OCI-LY7 (cell line): ENCODE measurements at regions not wholly inside any gene's neighbourhood (a gene's known extent, or its start where the extent isn't known, plus 50 kb on each side); places are given as distances from the start of the nearest gene placed in this dataset.

ENCODE experiments used
- BruUV-seq: library from RNA; stranded (reverse); fragments of 400-500 nt; replicated peaks from 2 replicates; lab custom pipeline; 2021; lab: Mats Ljungman, UMichigan
- CTCF ChIA-PET: fragments of 300-600 bp; sonication (Branson Sonifier 250); formaldehyde crosslinking; loops from one replicate; lab custom pipeline; 2022; ENCODE audit warnings: antibody characterized with exemption; ENCODE audit not compliant: unreplicated experiment; lab: Charles Lee
- POLR2A ChIA-PET: fragments of 300-600 bp; sonication (Branson Sonifier 250); formaldehyde crosslinking; loops from one replicate; lab custom pipeline; 2022; ENCODE audit warnings: antibody characterized with exemption; lab: Charles Lee
- DNase-seq: peaks from one replicate; pipeline ENCODE4 v3.0.0-alpha.2; 2015; ENCODE audit warnings: low spot score
- H2AFZ ChIP-seq: fragments of 200-600 bp; sonication (generic), shearing (Covaris generic); 2 replicates; pipeline ENCODE4 v1.6.1; 2014; ENCODE audit warnings: mild to moderate bottlenecking, antibody characterized with exemption, low read length, moderate library complexity
- H3K27ac ChIP-seq: fragments of 200-600 bp; sonication (generic); 2 replicates; pipeline ENCODE4 v1.5.1; 2014; ENCODE audit warnings: mixed run types, low read depth, mild to moderate bottlenecking, moderate library complexity, low read length, inconsistent platforms; ENCODE audit not compliant: poor library complexity, severe bottlenecking
- H3K36me3 ChIP-seq: fragments of 200-600 bp; sonication (generic); 2 replicates; pipeline ENCODE4 v1.6.1; 2014; ENCODE audit warnings: mild to moderate bottlenecking, antibody characterized with exemption, low read length, moderate library complexity, mixed read lengths; ENCODE audit not compliant: insufficient read depth
- H3K4me1 ChIP-seq: fragments of 200-600 bp; sonication (generic); 2 replicates; pipeline ENCODE4 v1.5.1; 2014; ENCODE audit warnings: mild to moderate bottlenecking, low read length; ENCODE audit not compliant: insufficient read depth, poor library complexity, severe bottlenecking
- H3K4me2 ChIP-seq: fragments of 200-600 bp; sonication (generic); 2 replicates; pipeline ENCODE4 v1.6.1; 2014; ENCODE audit warnings: mild to moderate bottlenecking, low read length
- H3K4me3 ChIP-seq: fragments of 200-600 bp; sonication (generic); 2 replicates; pipeline ENCODE4 v1.5.1; 2014; ENCODE audit warnings: mild to moderate bottlenecking, low read depth, low read length; ENCODE audit not compliant: poor library complexity, severe bottlenecking
- H3K79me2 ChIP-seq: fragments of 200-600 bp; sonication (generic); 2 replicates; pipeline ENCODE4 v1.6.1; 2016; ENCODE audit warnings: low read depth, mild to moderate bottlenecking, low read length, moderate library complexity, mixed read lengths; ENCODE audit not compliant: insufficient read depth
- H3K9me2 ChIP-seq: fragments of 200-600 bp; sonication (generic); 2 replicates; pipeline ENCODE4 v1.6.1; 2016; ENCODE audit warnings: mild to moderate bottlenecking, low read length, mixed read lengths; ENCODE audit not compliant: insufficient read depth
- H3K9me3 ChIP-seq: fragments of 200-600 bp; sonication (generic); 2 replicates; pipeline ENCODE4 v1.6.1; 2014; ENCODE audit warnings: mild to moderate bottlenecking, mixed run types, low read length, mixed read lengths
- H4K20me1 ChIP-seq: fragments of 200-600 bp; sonication (generic); 2 replicates; pipeline ENCODE4 v1.6.1; 2014; ENCODE audit warnings: mild to moderate bottlenecking, antibody characterized with exemption, low read length, moderate library complexity, mixed read lengths; ENCODE audit not compliant: insufficient read depth
- CTCF ChIP-seq: fragments of 200-600 bp; sonication (generic); conservative IDR thresholded peaks from 2 replicates; pipeline ENCODE4 v1.5.1; 2014; ENCODE audit warnings: mild to moderate bottlenecking, antibody characterized with exemption, low read length, moderate library complexity, mixed read lengths
- EZH2phosphoT487 ChIP-seq: fragments of 200-600 bp; sonication (generic); IDR thresholded peaks from 2 replicates; pipeline ENCODE4 v1.6.1; 2018; ENCODE audit warnings: low read depth, borderline replicate concordance, mild to moderate bottlenecking, mixed run types, antibody characterized with exemption, low read length, moderate library complexity, mixed read lengths
- intact Hi-C: fragments of 100-400 bp; cut with micrococcal nuclease; formaldehyde crosslinking; loops from one replicate; pipeline ENCODE4 v1.10.0; 2022; ENCODE audit not compliant: unreplicated experiment

DNA sequence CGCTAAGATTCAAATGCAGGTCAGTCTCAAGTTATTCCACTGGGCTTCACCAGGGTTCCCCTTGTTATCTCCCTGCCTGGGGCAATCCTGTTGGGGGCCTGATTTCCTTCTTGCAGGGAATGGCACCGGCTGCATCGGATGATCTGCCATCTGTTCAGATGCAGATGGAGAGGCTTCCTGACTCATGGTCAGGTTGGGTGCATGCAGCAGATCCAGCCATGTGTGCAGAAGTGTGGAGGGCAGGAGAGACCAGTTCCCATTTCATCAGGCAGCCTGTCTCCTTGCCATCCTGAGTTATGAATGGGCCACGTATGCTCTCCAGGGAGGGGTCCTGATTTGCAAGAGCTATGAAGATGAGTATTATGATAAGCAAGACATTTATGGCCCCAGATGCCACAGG, 161.2 kb upstream of the PLET1 start:
- intact Hi-C loops: no loop called here
- Histone ChIP-seq H3K79me2 (no peaks in the 10 kb centered on the region), H3K4me3 (no peak overlapping the region), H3K27ac (no peak overlapping the region), H4K20me1 (no peaks in the 10 kb centered on the region), H3K9me2 (no peaks in the 10 kb centered on the region), H3K36me3 (no peaks in the 10 kb centered on the region), H3K4me2 (no peak overlapping the region), H3K4me1 (no peaks in the 10 kb centered on the region), H3K9me3 (no peaks in the 10 kb centered on the region), H2AFZ (no peak overlapping the region)
- CTCF ChIA-PET: no interaction called here
- no peak for TF ChIP-seq CTCF
- BruUV-seq: no TSS peak
- POLR2A ChIA-PET: no interaction called here
- DNase-seq: no peak

DNA sequence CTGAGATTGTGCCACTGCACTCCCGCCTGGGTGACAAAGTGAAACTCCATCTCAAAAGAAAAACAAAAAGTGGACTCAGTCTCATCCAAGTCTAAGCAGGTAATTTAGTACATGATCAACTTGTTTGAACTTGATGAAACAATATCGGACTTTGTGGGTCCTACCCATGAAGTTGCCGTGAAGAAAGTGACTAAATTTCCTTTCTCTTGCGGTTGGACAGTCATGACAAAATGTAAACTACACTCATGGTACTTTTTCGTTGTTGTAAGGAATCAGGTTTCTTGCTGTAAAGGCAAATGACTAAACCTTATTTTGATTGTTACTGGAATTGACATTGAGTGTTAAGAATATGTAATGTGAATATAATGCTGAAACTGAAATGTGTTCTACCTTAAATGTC, 164.5 kb upstream of the PLET1 start:
- Histone ChIP-seq H3K27ac (no peak overlapping the region), H3K9me2 (no peaks in the 10 kb centered on the region), H4K20me1 (no peaks in the 10 kb centered on the region), H3K9me3 (no peaks in the 10 kb centered on the region), H3K4me1 (no peaks in the 10 kb centered on the region), H3K4me2 (no peak overlapping the region), H3K4me3 (no peak overlapping the region), H3K36me3 (no peaks in the 10 kb centered on the region), H2AFZ (no peak overlapping the region), H3K79me2 (no peaks in the 10 kb centered on the region)
- no peak for DNase-seq
- TF ChIP-seq EZH2phosphoT487 (no peak), CTCF (no peak)
- POLR2A ChIA-PET: no interaction called here
- intact Hi-C loops: no loop called here
- CTCF ChIA-PET: no interaction called here
- BruUV-seq: no TSS peak

DNA sequence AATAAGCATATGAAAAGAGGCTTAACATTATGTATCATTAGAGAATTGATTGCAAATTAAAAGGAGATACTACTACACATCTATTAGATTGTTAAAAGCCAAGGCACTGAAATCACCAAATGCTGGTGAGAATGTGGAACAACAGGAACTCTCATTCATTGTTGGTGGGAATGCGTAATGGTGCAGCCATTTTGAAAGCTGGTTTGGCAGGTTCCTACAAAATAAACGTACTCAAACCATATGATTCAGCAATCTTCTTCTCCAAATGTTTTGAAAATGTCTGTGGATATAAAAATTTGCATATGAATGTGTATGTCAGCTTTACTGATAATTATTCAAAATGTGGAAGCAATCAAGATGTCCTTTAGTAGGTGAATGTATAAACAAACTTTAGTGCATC, 176.4 kb upstream of the PLET1 start:
- POLR2A ChIA-PET: no interaction called here
- H3K9me2 ChIP-seq: no peaks in the 10 kb centered on the region
- no peak overlapping the region for H3K4me3 ChIP-seq
- DNase-seq: no peak
- H3K79me2 ChIP-seq: no peaks in the 10 kb centered on the region
- no peaks in the 10 kb centered on the region for H4K20me1 ChIP-seq
- H3K36me3 ChIP-seq: no peaks in the 10 kb centered on the region
- no peak overlapping the region for H2AFZ ChIP-seq
- peaks cover 6% of the 10 kb centered on the region; the same call in 1 of the 2 replicates for H3K9me3 ChIP-seq
- intact Hi-C loops: no loop called here
- no peak for TF ChIP-seq EZH2phosphoT487
- TF ChIP-seq CTCF: no peak
- no peaks in the 10 kb centered on the region for H3K4me1 ChIP-seq
- no TSS peak for BruUV-seq
- CTCF ChIA-PET: no interaction called here
- H3K4me2 ChIP-seq: no peak overlapping the region
- H3K27ac ChIP-seq: no peak overlapping the region
